ENCODE measurements at regions not wholly inside any gene's neighbourhood (a gene's known extent, or its start where the extent isn't known, plus 50 kb on each side); places are given as distances from the start of the nearest gene placed in this dataset.

DNA sequence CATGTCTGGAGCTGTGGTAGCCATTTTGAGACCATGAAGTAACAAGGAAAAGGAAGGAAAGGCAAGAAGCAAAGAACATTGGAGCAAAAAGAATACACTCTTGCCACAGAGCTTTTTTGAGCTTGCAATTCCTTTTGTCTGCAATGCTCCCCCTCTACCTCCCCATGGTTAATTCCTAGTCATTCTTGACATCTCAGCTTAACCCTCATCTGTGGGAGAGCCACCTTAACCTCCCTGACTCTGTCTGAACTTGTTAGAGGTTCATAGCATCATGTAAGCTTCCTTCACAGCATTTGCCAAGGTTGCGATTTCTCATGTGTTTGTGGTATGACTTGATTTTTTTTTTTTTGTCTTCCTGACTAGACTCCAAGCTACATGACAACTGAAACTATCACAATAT lies 564.1 kb upstream of the PLXNA2 start:
- no peak for TF ChIP-seq EZH2 (optimal IDR thresholded peaks at IDR 0.05; ENCODE audit: low read depth, low read length)
- TF ChIP-seq EZH2phosphoT487 (IDR thresholded peaks at IDR 0.05; ENCODE audit: low read length), result no peak
- TF ChIP-seq, protein P1, sequence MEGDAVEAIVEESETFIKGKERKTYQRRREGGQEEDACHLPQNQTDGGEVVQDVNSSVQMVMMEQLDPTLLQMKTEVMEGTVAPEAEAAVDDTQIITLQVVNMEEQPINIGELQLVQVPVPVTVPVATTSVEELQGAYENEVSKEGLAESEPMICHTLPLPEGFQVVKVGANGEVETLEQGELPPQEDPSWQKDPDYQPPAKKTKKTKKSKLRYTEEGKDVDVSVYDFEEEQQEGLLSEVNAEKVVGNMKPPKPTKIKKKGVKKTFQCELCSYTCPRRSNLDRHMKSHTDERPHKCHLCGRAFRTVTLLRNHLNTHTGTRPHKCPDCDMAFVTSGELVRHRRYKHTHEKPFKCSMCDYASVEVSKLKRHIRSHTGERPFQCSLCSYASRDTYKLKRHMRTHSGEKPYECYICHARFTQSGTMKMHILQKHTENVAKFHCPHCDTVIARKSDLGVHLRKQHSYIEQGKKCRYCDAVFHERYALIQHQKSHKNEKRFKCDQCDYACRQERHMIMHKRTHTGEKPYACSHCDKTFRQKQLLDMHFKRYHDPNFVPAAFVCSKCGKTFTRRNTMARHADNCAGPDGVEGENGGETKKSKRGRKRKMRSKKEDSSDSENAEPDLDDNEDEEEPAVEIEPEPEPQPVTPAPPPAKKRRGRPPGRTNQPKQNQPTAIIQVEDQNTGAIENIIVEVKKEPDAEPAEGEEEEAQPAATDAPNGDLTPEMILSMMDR (IDR thresholded peaks at IDR 0.05; ENCODE audit: low read length), result no peak
- no peaks in the 10 kb centered on the region for H3K79me2 ChIP-seq (ENCODE audit: low read length)

DNA sequence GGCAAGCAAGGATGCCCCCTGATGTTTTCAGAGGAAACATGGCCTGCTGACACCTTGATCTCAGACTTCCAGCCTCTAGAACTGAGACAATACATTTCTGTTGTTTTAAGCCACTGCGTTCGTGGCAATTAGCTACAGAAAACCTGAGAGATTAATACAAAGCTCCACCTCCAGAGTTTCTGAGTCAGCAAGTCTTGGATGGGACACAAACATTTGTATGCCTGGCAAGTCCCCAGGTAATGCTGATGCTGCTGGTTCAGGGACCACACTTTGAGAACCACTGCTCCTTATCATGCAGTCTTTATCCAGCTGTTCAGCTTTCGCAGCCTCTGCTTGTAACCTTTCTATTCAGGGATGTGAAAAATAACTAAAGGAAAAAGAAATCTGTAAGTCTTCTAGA lies 565.7 kb upstream of the PLXNA2 start:
- H3K27ac ChIP-seq (ENCODE audit: low read length), result no peak overlapping the region
- H3K9ac ChIP-seq (ENCODE audit: low read length), result no peak overlapping the region
- no peak overlapping the region for H3K4me2 ChIP-seq (ENCODE audit: low read depth, low read length)
- H3K9me3 ChIP-seq (replicated peaks; ENCODE audit: insufficient read depth, low read length), result no peaks in the 10 kb centered on the region
- no peaks in the 10 kb centered on the region for H3F3A ChIP-seq (ENCODE audit: insufficient read depth, low read length)
- no peaks in the 10 kb centered on the region for H3K4me1 ChIP-seq (ENCODE audit: low read length)
- no peaks in the 10 kb centered on the region for H3K79me2 ChIP-seq (ENCODE audit: low read length)
- no peaks in the 10 kb centered on the region for H3K36me3 ChIP-seq (replicated peaks; ENCODE audit: insufficient read depth, low read length)
- no peaks in the 10 kb centered on the region for H3K9me2 ChIP-seq (replicated peaks; ENCODE audit: insufficient read depth, low read length)
- peak; percentile 32 for DNase-seq
- H3K4me3 ChIP-seq (ENCODE audit: low read length), result no peak overlapping the region
- no peaks in the 10 kb centered on the region for H3K27me3 ChIP-seq (replicated peaks; ENCODE audit: insufficient read depth, low read length)
- H4K20me1 ChIP-seq (ENCODE audit: insufficient read depth, low read length), result no peaks in the 10 kb centered on the region
- H2AFZ ChIP-seq (ENCODE audit: low read length), result no peak overlapping the region
- TF ChIP-seq, protein P1 (IDR thresholded peaks at IDR 0.05; ENCODE audit: low read length), result no peak
- no peak for TF ChIP-seq EZH2phosphoT487 (IDR thresholded peaks at IDR 0.05; ENCODE audit: low read length)
- no peak for TF ChIP-seq EZH2 (optimal IDR thresholded peaks at IDR 0.05; ENCODE audit: low read depth, low read length)

More for the DNA sequence above, 564.1 kb upstream of the PLXNA2 start:
- Histone ChIP-seq H2AFZ (ENCODE audit: low read length) (no peak overlapping the region), H3K4me2 (ENCODE audit: low read depth, low read length) (no peak overlapping the region), H3K9ac (ENCODE audit: low read length) (no peak overlapping the region), H3K9me2 (replicated peaks; ENCODE audit: insufficient read depth, low read length) (no peaks in the 10 kb centered on the region), H3F3A (ENCODE audit: insufficient read depth, low read length) (no peaks in the 10 kb centered on the region), H4K20me1 (ENCODE audit: insufficient read depth, low read length) (no peaks in the 10 kb centered on the region), H3K4me1 (ENCODE audit: low read length) (no peaks in the 10 kb centered on the region), H3K27me3 (replicated peaks; ENCODE audit: insufficient read depth, low read length) (no peaks in the 10 kb centered on the region), H3K9me3 (replicated peaks; ENCODE audit: insufficient read depth, low read length) (no peaks in the 10 kb centered on the region), H3K27ac (ENCODE audit: low read length) (no peak overlapping the region), H3K4me3 (ENCODE audit: low read length) (no peak overlapping the region), H3K36me3 (replicated peaks; ENCODE audit: insufficient read depth, low read length) (no peaks in the 10 kb centered on the region)
- no peak for DNase-seq

DNA sequence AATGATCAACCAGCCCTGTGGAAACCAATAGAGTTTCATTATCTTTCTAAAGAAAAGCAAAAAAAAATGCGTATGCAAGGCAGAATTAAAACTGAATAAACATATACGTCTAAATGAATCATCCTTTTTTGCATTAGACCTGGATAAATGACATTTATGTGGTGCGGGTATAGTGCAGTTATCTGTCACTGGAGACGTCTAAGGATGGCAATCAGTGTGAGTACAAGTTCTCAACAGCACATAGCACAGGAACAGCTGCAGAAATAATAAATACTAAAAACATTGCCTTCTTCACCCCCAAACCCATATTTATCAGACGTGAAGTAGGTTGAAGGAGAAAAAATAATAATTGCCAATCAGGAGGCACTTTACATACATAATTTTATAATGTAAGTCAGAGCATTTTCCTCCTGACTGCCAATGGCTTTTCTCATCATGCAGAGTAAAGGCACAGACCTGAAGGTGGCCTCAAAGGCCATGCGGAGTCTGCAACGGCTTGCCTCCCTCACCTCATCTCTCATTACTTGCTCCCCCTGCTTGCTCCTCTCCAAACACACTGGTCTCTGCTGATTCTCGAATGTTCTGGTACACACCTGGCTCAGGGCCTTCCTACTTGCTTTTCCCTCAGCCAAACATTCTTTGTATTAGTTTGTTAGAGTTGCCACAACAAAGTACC lies 574.7 kb upstream of the PLXNA2 start:
- Histone ChIP-seq H3K4me3 (ENCODE audit: low read length) (no peak overlapping the region), H3K4me1 (ENCODE audit: low read length) (peaks cover 12% of the 10 kb centered on the region; the same call in 1 of the 2 replicates), H3F3A (ENCODE audit: insufficient read depth, low read length) (no peaks in the 10 kb centered on the region), H3K27me3 (replicated peaks; ENCODE audit: insufficient read depth, low read length) (no peaks in the 10 kb centered on the region), H2AFZ (ENCODE audit: low read length) (no peak overlapping the region), H3K9me2 (replicated peaks; ENCODE audit: insufficient read depth, low read length) (no peaks in the 10 kb centered on the region), H3K9me3 (replicated peaks; ENCODE audit: insufficient read depth, low read length) (no peaks in the 10 kb centered on the region), H3K9ac (ENCODE audit: low read length) (no peak overlapping the region), H3K27ac (ENCODE audit: low read length) (no peak overlapping the region), H3K4me2 (ENCODE audit: low read depth, low read length) (no peak overlapping the region), H3K79me2 (ENCODE audit: low read length) (no peaks in the 10 kb centered on the region), H4K20me1 (ENCODE audit: insufficient read depth, low read length) (no peaks in the 10 kb centered on the region), H3K36me3 (replicated peaks; ENCODE audit: insufficient read depth, low read length) (no peaks in the 10 kb centered on the region)
- no peak for TF ChIP-seq EZH2 (optimal IDR thresholded peaks at IDR 0.05; ENCODE audit: low read depth, low read length)
- TF ChIP-seq EZH2phosphoT487 (IDR thresholded peaks at IDR 0.05; ENCODE audit: low read length), result no peak
- TF ChIP-seq, protein P1 (IDR thresholded peaks at IDR 0.05; ENCODE audit: low read length), result no peak
- DNase-seq, result no peak

Data from MM.1S (cell line).